Adrenal gland (tissue), 9 donors: ENCODE measurements at regions not wholly inside any gene's neighbourhood (a gene's known extent, or its start where the extent isn't known, plus 50 kb on each side); places are given as distances from the start of the nearest gene placed in this dataset.

Experiments used
- DNase-seq, 7 donors: peaks; one replicate each; pipeline ENCODE4 v3.0.0-alpha.2; 2019 to 2020
- H3K27ac ChIP-seq, 5 donors: fragments of 200-600 bp; sonication (generic) in 4 of 5; 1 replicate in 3 of 5; 2 replicates in 2 of 5; pipeline versions ENCODE4 v1.5.1 to v1.8.0; 2016 to 2020; ENCODE audit warnings: mild to moderate bottlenecking in 1 of 5
- H3K27me3 ChIP-seq: fragments of 200-600 bp; 2 replicates; pipeline ENCODE4 v1.8.0; 2021
- H3K36me3 ChIP-seq, 2 donors: fragments of 200-600 bp; replicated peaks in 1 of 2; 1 replicate in 1 of 2; 2 replicates in 1 of 2; pipeline versions ENCODE4 v1.5.1 to v1.8.0; 2018 to 2022
- H3K4me1 ChIP-seq, 2 donors: fragments of 200-600 bp; replicated peaks in 1 of 2; 1 replicate in 1 of 2; 2 replicates in 1 of 2; pipeline versions ENCODE4 v1.5.1 to v1.8.0; 2018 to 2021
- H3K4me3 ChIP-seq, 4 donors: fragments of 200-600 bp; sonication (generic) in 3 of 4; one replicate each; pipeline ENCODE4 v1.5.1; 2016 to 2018
- H3K9me3 ChIP-seq, 3 donors: fragments of 200-600 bp; sonication (generic) in 1 of 3; replicated peaks in 1 of 3; 1 replicate in 2 of 3; 2 replicates in 1 of 3; pipeline versions ENCODE4 v1.5.1 to v1.8.0; 2016 to 2021
- CTCF ChIP-seq, 6 experiments: fragments of 450-650 bp in 4 of 6; fragments of 200-600 bp in 2 of 6; sonication (generic) in 1 of 6; IDR thresholded peaks; 1 replicate in 5 of 6; 2 replicates in 1 of 6; pipeline versions ENCODE4 v1.5.1 to v1.8.0; 2016 to 2021; ENCODE audit warnings: antibody characterized with exemption in 6 of 6, mild to moderate bottlenecking in 2 of 6, moderate library complexity in 1 of 6
- POLR2A ChIP-seq, 2 donors: fragments of 450-650 bp; IDR thresholded peaks; one replicate each; pipeline ENCODE4 v1.6.1; 2017; ENCODE audit warnings: antibody characterized with exemption in 2 of 2, mild to moderate bottlenecking in 2 of 2, moderate library complexity in 1 of 2
- WGBS, 4 donors: extraction: QIAGEN DNeasy Blood & Tissue Kit in 2 of 4; methylation state at CpG; one replicate each; pipeline versions ENCODE4 v1.1.5 to v1.1.7; 2013 to 2017; 5-methylcytosine and 5-hydroxymethylcytosine counted together
- intact Hi-C, 2 donors: fragments of 100-400 bp; cut with DNase I; formaldehyde crosslinking; loops; one replicate each; pipeline versions ENCODE4 v1.14.1 to v1.15.0; 2022 to 2023
- donor health status: healthy with polysubstance abuse.
- donor health status: Bipolar disorder and iron deficiency.
- donor health status: DM: yes; HTN: yes; CAD: no.
- donor health status: DM: no; HTN: no; CAD: no.
- donor health status: DM: no; HTN: no; CAD: no.

DNA sequence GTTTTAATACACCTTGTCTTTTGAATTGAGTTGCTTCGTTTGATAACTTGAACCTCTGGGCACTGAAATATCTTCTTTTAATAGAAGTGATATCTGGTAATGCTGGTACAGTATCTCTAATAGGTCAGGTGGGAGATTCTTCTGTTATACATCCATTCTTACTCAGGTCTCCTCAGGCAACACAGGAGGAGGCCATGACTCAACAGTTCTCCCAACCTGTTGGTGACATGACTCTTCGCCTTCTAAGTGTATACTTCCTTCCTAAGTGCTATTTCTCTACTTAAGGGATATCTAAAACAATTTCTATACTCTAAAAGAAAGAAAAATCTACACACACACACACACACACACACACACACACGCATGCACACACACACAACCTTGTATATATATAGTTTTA is 509.1 kb downstream of the PCNX1 start:
- Histone ChIP-seq H3K27me3 (no peaks in the 10 kb centered on the region), H3K4me3 (no peak overlapping the region), H3K27ac (no peak overlapping the region), H3K36me3 (no peaks in the 10 kb centered on the region), H3K4me1 (peaks cover 4 to 29% of the 10 kb centered on the region in 2 donors), H3K9me3 (no peaks in the 10 kb centered on the region)
- intact Hi-C loops, result no loop called here
- TF ChIP-seq CTCF (IDR thresholded peaks at IDR 0.05), result no peak
- no peak for TF ChIP-seq POLR2A (IDR thresholded peaks at IDR 0.05)
- no peak for DNase-seq
- 90 to 97% (median 93%) methylated on average over 3 of the region's 3 CpGs for WGBS, 4 donors

DNA sequence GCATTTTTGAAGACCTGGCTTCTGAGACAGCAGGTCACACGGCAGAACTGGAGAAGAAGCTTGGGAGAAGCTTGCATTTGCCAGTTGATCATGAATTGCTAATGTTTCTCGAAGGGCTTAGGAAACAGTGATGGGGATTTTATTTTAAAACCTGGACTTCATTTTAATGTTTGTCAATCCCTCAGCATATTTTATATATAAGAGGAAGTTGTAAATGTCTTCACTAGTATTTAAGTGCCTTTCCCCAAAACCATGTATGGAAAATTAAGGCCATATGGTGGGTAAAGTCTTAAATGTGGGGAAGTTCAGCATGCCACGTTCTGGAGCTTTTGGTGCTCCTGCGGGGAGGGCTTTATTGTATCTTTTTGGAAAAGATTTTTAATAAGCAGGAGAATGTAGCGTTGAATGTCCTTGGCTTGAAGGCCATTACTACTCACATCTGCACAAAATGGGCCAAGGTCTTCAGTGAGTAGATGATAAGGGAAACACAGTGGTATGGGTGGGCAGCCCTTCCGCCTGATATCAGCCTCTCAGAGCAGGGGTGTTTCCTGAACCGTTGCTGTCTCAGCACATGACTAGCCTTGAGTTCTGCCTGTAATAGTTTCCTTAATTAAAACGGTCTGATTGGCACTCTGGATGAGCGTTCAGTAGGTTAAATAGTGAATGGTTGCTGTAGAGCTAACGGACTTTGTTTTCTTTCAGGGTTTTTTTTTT is 511.4 kb downstream of the PCNX1 start:
- intact Hi-C loops, result no loop called here

DNA sequence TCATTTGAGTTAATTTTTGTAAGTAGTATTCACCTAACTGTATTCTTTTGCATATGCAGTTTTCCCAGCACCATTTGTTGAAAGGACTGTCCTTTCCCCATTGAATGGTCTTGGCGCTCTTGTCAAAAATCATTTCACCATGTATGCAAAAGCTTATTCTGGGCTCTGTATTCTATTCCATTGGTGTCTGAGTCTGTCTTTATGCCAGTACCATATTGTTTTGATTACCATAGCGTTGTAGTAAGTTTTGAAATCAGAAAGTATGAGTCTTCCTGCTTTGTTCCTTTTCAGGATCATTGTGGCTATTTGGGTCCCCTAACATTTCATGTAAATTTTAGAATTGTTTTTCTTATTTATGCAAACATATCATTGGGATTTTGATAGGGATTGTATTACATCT is 508.7 kb upstream of the RGS6 start:
- Histone ChIP-seq H3K4me1 (peaks cover 0 to 6% of the 10 kb centered on the region in 2 donors), H3K27ac (no peak overlapping the region), H3K27me3 (no peaks in the 10 kb centered on the region), H3K4me3 (no peak overlapping the region), H3K36me3 (no peaks in the 10 kb centered on the region), H3K9me3 (peaks cover 0 to 14% (median 4%) of the 10 kb centered on the region in 3 donors)
- TF ChIP-seq CTCF (IDR thresholded peaks at IDR 0.05), result no peak
- no peak for TF ChIP-seq POLR2A (IDR thresholded peaks at IDR 0.05)
- intact Hi-C loops, result no loop called here
- WGBS, 4 donors, result 95 to 98% (median 97%) methylated on average over 2 of the region's 2 CpGs
- no peak for DNase-seq

More for the DNA sequence above, 511.4 kb downstream of the PCNX1 start:
- Histone ChIP-seq H3K36me3 (no peaks in the 10 kb centered on the region), H3K4me3 (no peak overlapping the region), H3K4me1 (peaks cover 0 to 25% of the 10 kb centered on the region in 2 donors), H3K27me3 (no peaks in the 10 kb centered on the region), H3K9me3 (peaks cover 0 to 1% (median 0%) of the 10 kb centered on the region in 3 donors), H3K27ac (peak overlapping the region in 2 of 5 donors; percentile 26 to 58)
- TF ChIP-seq CTCF (IDR thresholded peaks at IDR 0.05) (no peak), POLR2A (IDR thresholded peaks at IDR 0.05) (no peak)
- DNase-seq, result peak in 2 of 7 donors; percentile 26 to 34
- 45 to 56% (median 48%) methylated on average over 10 of the region's 10 CpGs for WGBS, 4 donors

DNA sequence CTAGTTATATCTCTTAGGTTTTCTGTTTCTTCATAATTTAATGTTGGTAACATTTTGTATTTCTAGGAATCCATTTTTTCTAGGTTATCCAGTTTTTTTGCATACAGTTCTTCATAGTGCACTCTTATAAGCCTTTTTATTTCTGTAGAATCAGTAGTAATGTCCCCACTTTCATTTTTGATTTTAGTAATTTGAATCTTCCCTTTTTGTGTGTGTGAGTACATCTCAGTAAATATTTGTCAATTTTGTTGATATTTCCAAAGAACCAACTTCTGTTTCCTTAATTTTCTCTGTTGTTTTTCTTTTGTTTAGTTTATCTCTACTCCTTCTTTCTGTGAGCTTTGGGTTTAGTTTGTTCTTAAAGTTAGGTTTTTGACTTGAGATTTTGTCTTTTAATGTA is 507.3 kb upstream of the RGS6 start:
- peaks cover 0 to 14% (median 4%) of the 10 kb centered on the region in 3 donors for H3K9me3 ChIP-seq
- no peaks in the 10 kb centered on the region for H3K36me3 ChIP-seq
- H3K27me3 ChIP-seq, result no peaks in the 10 kb centered on the region
- H3K27ac ChIP-seq, result no peak overlapping the region
- intact Hi-C loops, result no loop called here
- H3K4me3 ChIP-seq, result no peak overlapping the region
- H3K4me1 ChIP-seq, result no peaks in the 10 kb centered on the region
- no peak for TF ChIP-seq CTCF (IDR thresholded peaks at IDR 0.05)
- TF ChIP-seq POLR2A (IDR thresholded peaks at IDR 0.05), result no peak
- no peak for DNase-seq
